ENCODE measurements at regions not wholly inside any gene's neighbourhood (a gene's known extent, or its start where the extent isn't known, plus 50 kb on each side); places are given as distances from the start of the nearest gene placed in this dataset.

- ATAC-seq (no peak), DNase-seq (no peak)
- H3K9me3 ChIP-seq: no peaks in the 10 kb centered on the region
- 87 to 88% methylated on average over 4 of the region's 4 CpGs for WGBS, 2 donors
- H3K4me1 ChIP-seq: no peaks in the 10 kb centered on the region
- H3K27ac ChIP-seq: no peak overlapping the region
- H3K36me3 ChIP-seq: no peaks in the 10 kb centered on the region
- TF ChIP-seq CTCF (IDR thresholded peaks at IDR 0.05): no peak
- H3K27me3 ChIP-seq: peaks cover 0 to 63% (median 26%) of the 10 kb centered on the region in 7 donors
- H3K4me3 ChIP-seq: no peak overlapping the region
- intact Hi-C loops (cut with DNase I): no loop called here
These were observed 203.9 kb downstream of the TEX36 start for GRCh38 chr10:125479059-125479458.

DNA sequence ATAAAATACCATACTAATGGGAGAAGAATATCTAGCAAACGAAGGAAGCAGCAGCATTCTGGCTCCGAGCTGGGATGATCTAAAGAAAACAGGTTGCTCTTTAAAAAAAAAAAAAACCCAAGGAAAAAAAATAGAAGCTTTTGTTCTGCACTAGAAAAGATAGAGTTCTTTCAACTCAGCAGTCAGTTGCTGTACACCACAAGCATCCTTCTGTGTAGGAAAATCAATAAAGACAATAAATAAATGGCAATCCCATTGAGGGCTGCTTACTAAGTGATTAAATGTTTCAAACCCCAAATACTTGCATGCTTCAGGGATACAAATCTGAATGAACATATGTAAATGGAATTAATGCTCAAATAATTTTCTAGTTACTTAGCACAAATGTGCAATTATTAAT lies 207.1 kb downstream of the TEX36 start:
- Histone ChIP-seq H3K27ac (no peak overlapping the region), H3K9me3 (no peaks in the 10 kb centered on the region), H3K27me3 (peaks cover 0 to 39% (median 15%) of the 10 kb centered on the region in 7 donors), H3K4me1 (no peaks in the 10 kb centered on the region), H3K4me3 (no peak overlapping the region), H3K36me3 (no peaks in the 10 kb centered on the region)
- ATAC-seq (no peak), DNase-seq (no peak)
- TF ChIP-seq CTCF (IDR thresholded peaks at IDR 0.05): no peak
- intact Hi-C loops (cut with DNase I): no loop called here
- 59 to 70% methylated on average over 2 of the region's 2 CpGs for WGBS, 2 donors

GRCh38 chr10:125473143-125473793 lies 209.7 kb downstream of the TEX36 start:
- intact Hi-C loops (cut with DNase I): no loop called here
- no peak for DNase-seq
- no peaks in the 10 kb centered on the region for H3K36me3 ChIP-seq
- ATAC-seq: no peak
- H3K4me3 ChIP-seq: no peak overlapping the region
- TF ChIP-seq CTCF (IDR thresholded peaks at IDR 0.05): no peak
- no peaks in the 10 kb centered on the region for H3K9me3 ChIP-seq
- 65 to 67% methylated on average over 7 of the region's 7 CpGs for WGBS, 2 donors
- H3K4me1 ChIP-seq: no peaks in the 10 kb centered on the region
- H3K27me3 ChIP-seq: peaks cover 0 to 17% (median 0%) of the 10 kb centered on the region in 7 donors
- H3K27ac ChIP-seq: no peak overlapping the region

GRCh38 chr10:125472010-125472607 lies 210.9 kb downstream of the TEX36 start:
- Histone ChIP-seq H3K36me3 (no peaks in the 10 kb centered on the region), H3K4me3 (no peak overlapping the region), H3K9me3 (no peaks in the 10 kb centered on the region), H3K4me1 (no peaks in the 10 kb centered on the region), H3K27ac (no peak overlapping the region), H3K27me3 (peaks cover 0 to 21% (median 0%) of the 10 kb centered on the region in 7 donors)
- no peak for DNase-seq
- TF ChIP-seq CTCF (IDR thresholded peaks at IDR 0.05): no peak
- 90 to 93% methylated on average over 4 of the region's 4 CpGs for WGBS, 2 donors
- intact Hi-C loops (cut with DNase I): no loop called here
- no peak for ATAC-seq
